SK-N-SH (cell line): ENCODE measurements at regions not wholly inside any gene's neighbourhood (a gene's known extent, or its start where the extent isn't known, plus 50 kb on each side); places are given as distances from the start of the nearest gene placed in this dataset.

Source experiments
- CTCF ChIA-PET: fragments of 300-600, 350-600 bp; formaldehyde crosslinking; extraction: SDS; loops from one replicate; lab custom pipeline; 2021; lab: Yijun Ruan, JAX
- POLR2A ChIA-PET: fragments of 350-600 bp; sonication (Branson Sonifier 250); formaldehyde crosslinking; extraction: SDS; loops from one replicate; lab custom pipeline; 2020; ENCODE audit warnings: antibody characterized with exemption, inconsistent platforms; lab: Yijun Ruan, JAX
- DNase-seq: peaks from one replicate; pipeline ENCODE4 v3.0.0; 2012
- H2AFZ ChIP-seq: fragments of 200-600 bp; sonication (generic); 2 replicates; pipeline ENCODE4 v1.8.1; 2016; ENCODE audit warnings: antibody characterized with exemption, mild to moderate bottlenecking, low read depth
- H3F3A ChIP-seq: fragments of 200-600 bp; sonication (generic); replicated peaks from 2 replicates; pipeline ENCODE3; 2016; ENCODE audit warnings: antibody characterized with exemption, mild to moderate bottlenecking; ENCODE audit not compliant: insufficient read depth
- H3K27ac ChIP-seq, 2 experiments: fragments of 200-500 bp in 1 of 2; fragments of 200-600 bp in 1 of 2; sonication (Bioruptor generic) in 1 of 2; sonication (generic), shearing (Covaris generic) in 1 of 2; 2 replicates each; pipeline versions ENCODE4 v1.5.1 to v1.6.1; 2014 to 2016; ENCODE audit warnings: low read depth in 2 of 2, inconsistent platforms in 1 of 2, low read length in 1 of 2, mild to moderate bottlenecking in 1 of 2, mixed read lengths in 1 of 2
- H3K27me3 ChIP-seq: fragments of 200-600 bp; sonication (generic), shearing (Covaris generic); 2 replicates; pipeline ENCODE4 v1.6.1; 2016; ENCODE audit warnings: mixed run types; ENCODE audit not compliant: insufficient read depth
- H3K36me3 ChIP-seq, 2 experiments: fragments of 200-500 bp in 1 of 2; fragments of 200-600 bp in 1 of 2; sonication (Bioruptor generic) in 1 of 2; sonication (generic) in 1 of 2; replicated peaks in 1 of 2; 2 replicates each; pipeline versions ENCODE3 to v1.5.1; 2014 to 2016; ENCODE audit warnings: low read length in 1 of 2, mild to moderate bottlenecking in 1 of 2; ENCODE audit not compliant: insufficient read depth in 2 of 2, control insufficient read depth in 1 of 2
- H3K4me1 ChIP-seq, 2 experiments: fragments of 200-500 bp in 1 of 2; fragments of 200-600 bp in 1 of 2; sonication (Bioruptor generic) in 1 of 2; sonication (generic), shearing (Covaris generic) in 1 of 2; 2 replicates each; pipeline versions ENCODE4 v1.5.1 to v1.6.1; 2014 to 2016; ENCODE audit warnings: low read depth in 1 of 2, low read length in 1 of 2, mixed run types in 1 of 2; ENCODE audit not compliant: insufficient read depth in 2 of 2, control insufficient read depth in 1 of 2
- H3K4me2 ChIP-seq: fragments of 200-600 bp; sonication (generic), shearing (Covaris generic); 2 replicates; pipeline ENCODE4 v1.6.1; 2017; ENCODE audit warnings: mixed run types
- H3K4me3 ChIP-seq, 2 experiments: fragments of 200-500 bp in 1 of 2; fragments of 200-600 bp in 1 of 2; sonication (Bioruptor generic) in 1 of 2; sonication (generic), shearing (Covaris generic) in 1 of 2; 2 replicates each; pipeline versions ENCODE4 v1.5.1 to v1.8.1; 2014 to 2016; ENCODE audit warnings: low read depth in 2 of 2, inconsistent platforms in 1 of 2, low read length in 1 of 2, mild to moderate bottlenecking in 1 of 2, mixed read lengths in 1 of 2, moderate library complexity in 1 of 2
- H3K79me2 ChIP-seq: fragments of 200-600 bp; sonication (generic); 2 replicates; pipeline ENCODE4 v1.8.1; 2017; ENCODE audit warnings: mild to moderate bottlenecking; ENCODE audit not compliant: insufficient read depth
- H3K9ac ChIP-seq: fragments of 200-600 bp; sonication (generic); 2 replicates; pipeline ENCODE4 v1.6.1; 2017; ENCODE audit warnings: mixed run types
- H3K9me2 ChIP-seq: fragments of 200-600 bp; sonication (generic); 2 replicates; pipeline ENCODE4 v1.6.1; 2017; ENCODE audit warnings: mixed run types
- H3K9me3 ChIP-seq: fragments of 200-600 bp; sonication (generic); 2 replicates; pipeline ENCODE4 v1.6.1; 2017; ENCODE audit warnings: mixed run types, mild to moderate bottlenecking, moderate library complexity
- H4K20me1 ChIP-seq: fragments of 200-600 bp; sonication (generic); 2 replicates; pipeline ENCODE4 v1.6.1; 2017; ENCODE audit warnings: mild to moderate bottlenecking, mixed run types; ENCODE audit not compliant: insufficient read depth
- CHD2 ChIP-seq: fragments of 150-350 bp; IDR thresholded peaks from 2 replicates; pipeline ENCODE4 v1.6.1; 2018; ENCODE audit warnings: low read length; ENCODE audit not compliant: partially characterized antibody
- CTCF ChIP-seq: fragments of 200-600 bp; sonication (generic); IDR thresholded peaks from 2 replicates; pipeline ENCODE4 v1.6.1; 2017; ENCODE audit warnings: antibody characterized with exemption, mild to moderate bottlenecking, moderate library complexity
- EP300 ChIP-seq, 2 experiments: IDR thresholded peaks; 2 replicates each; pipeline versions ENCODE4 v1.4.0 to v1.6.1; 2012; ENCODE audit warnings: borderline replicate concordance in 1 of 2, low read depth in 1 of 2, low read length in 1 of 2
- FOXM1 ChIP-seq: IDR thresholded peaks from 2 replicates; pipeline ENCODE4 v1.4.0; 2012; ENCODE audit warnings: low read depth, mild to moderate bottlenecking
- GATA2 ChIP-seq: sonication (generic); formaldehyde crosslinking; IDR thresholded peaks from 2 replicates; pipeline ENCODE4 v1.5.0; 2020; ENCODE audit warnings: mild to moderate bottlenecking, missing genetic modification reagents
- MXI1 ChIP-seq: IDR thresholded peaks from 2 replicates; pipeline ENCODE4 v1.6.1; 2012; ENCODE audit warnings: mild to moderate bottlenecking, low read depth, low read length, improper control_type of control experiment
- NFIC ChIP-seq: IDR thresholded peaks from 2 replicates; pipeline ENCODE4 v1.4.0; 2012; ENCODE audit warnings: borderline replicate concordance
- NRF1 ChIP-seq: IDR thresholded peaks from 2 replicates; pipeline ENCODE4 v1.6.1; 2012; ENCODE audit warnings: low read depth, mild to moderate bottlenecking, low read length
- POLR2AphosphoS5 ChIP-seq: IDR thresholded peaks from 2 replicates; pipeline ENCODE4 v1.6.1; 2012; ENCODE audit warnings: low read depth, low read length
- RAD21 ChIP-seq: IDR thresholded peaks from 2 replicates; pipeline ENCODE4 v1.6.1; 2012; ENCODE audit warnings: mild to moderate bottlenecking, low read length
- REST ChIP-seq: IDR thresholded peaks from 2 replicates; pipeline ENCODE4 v1.6.1; 2012; ENCODE audit warnings: mild to moderate bottlenecking, low read depth, low read length, moderate library complexity
- RFX5 ChIP-seq: IDR thresholded peaks from 2 replicates; pipeline ENCODE4 v1.6.1; 2012; ENCODE audit warnings: mild to moderate bottlenecking, improper control_type of control experiment, low read length
- RXRA ChIP-seq: IDR thresholded peaks from 2 replicates; pipeline ENCODE4 v1.4.0; 2012; ENCODE audit warnings: low read depth, mild to moderate bottlenecking, borderline replicate concordance
- SIN3A ChIP-seq: IDR thresholded peaks from 2 replicates; pipeline ENCODE4 v1.6.1; 2012; ENCODE audit warnings: low read depth, mild to moderate bottlenecking, low read length, moderate library complexity, borderline replicate concordance
- SMC3 ChIP-seq: IDR thresholded peaks from 2 replicates; pipeline ENCODE4 v1.6.1; 2012; ENCODE audit warnings: low read depth, low read length, improper control_type of control experiment
- TEAD4 ChIP-seq: IDR thresholded peaks from 2 replicates; pipeline ENCODE4 v1.4.0; 2012; ENCODE audit warnings: mild to moderate bottlenecking, borderline replicate concordance; ENCODE audit not compliant: insufficient read depth
- ZBTB33 ChIP-seq: IDR thresholded peaks from 2 replicates; pipeline ENCODE4 v1.4.0; 2012; ENCODE audit warnings: low read depth, borderline replicate concordance
- WGBS: methylation state at CpG from one replicate; pipeline ENCODE4 v1.1.6; 2017; ENCODE audit warnings: low lambda C conversion rate; 5-methylcytosine and 5-hydroxymethylcytosine counted together

- TF ChIP-seq NFIC = no peak
- no peak for TF ChIP-seq NRF1
- TF ChIP-seq CHD2 = no peak
- TF ChIP-seq ZBTB33 = no peak
- no peak for TF ChIP-seq GATA2 (CRISPR knock-in tag)
- no peak for TF ChIP-seq CTCF
- TF ChIP-seq FOXM1 = no peak
- no peak for TF ChIP-seq SIN3A
- no peak for TF ChIP-seq MXI1
- TF ChIP-seq RAD21 = no peak
- no peak for TF ChIP-seq TEAD4
- TF ChIP-seq POLR2AphosphoS5 = no peak
- no peak for TF ChIP-seq EP300 (IDR thresholded peaks at IDR 0.05; ENCODE audit: borderline replicate concordance in 1 of 2, low read depth in 1 of 2, low read length in 1 of 2)
- TF ChIP-seq REST = no peak
- TF ChIP-seq RXRA = no peak
- TF ChIP-seq RFX5 = no peak
- no peak for TF ChIP-seq SMC3
- no peak overlapping the region for H3K4me2 ChIP-seq
- H3K36me3 ChIP-seq = no peaks in the 10 kb centered on the region
- no peaks in the 10 kb centered on the region for H3K9me2 ChIP-seq
- H3K27ac ChIP-seq = no peak overlapping the region
- H2AFZ ChIP-seq = no peak overlapping the region
- DNase-seq = no peak
- CTCF ChIA-PET = no interaction called here
- H3K4me1 ChIP-seq = no peaks in the 10 kb centered on the region
- no peaks in the 10 kb centered on the region for H3K27me3 ChIP-seq
- no peaks in the 10 kb centered on the region for H3K79me2 ChIP-seq
- H3K4me3 ChIP-seq = no peak overlapping the region
- no peak overlapping the region for H3K9ac ChIP-seq
- 19% methylated on average over 4 of the region's 4 CpGs for WGBS
- no peaks in the 10 kb centered on the region for H4K20me1 ChIP-seq
- no peaks in the 10 kb centered on the region for H3K9me3 ChIP-seq
- no peaks in the 10 kb centered on the region for H3F3A ChIP-seq
- POLR2A ChIA-PET = no interaction called here
Measured at GRCh38 chr4:187782286-187782824, 213.2 kb upstream of the ZFP42 start.
